ENCODE measurements at regions not wholly inside any gene's neighbourhood (a gene's known extent, or its start where the extent isn't known, plus 50 kb on each side); places are given as distances from the start of the nearest gene placed in this dataset.
A peak's percentile ranks its signal among the peaks of the same experiment; 100 is the strongest.

DNA sequence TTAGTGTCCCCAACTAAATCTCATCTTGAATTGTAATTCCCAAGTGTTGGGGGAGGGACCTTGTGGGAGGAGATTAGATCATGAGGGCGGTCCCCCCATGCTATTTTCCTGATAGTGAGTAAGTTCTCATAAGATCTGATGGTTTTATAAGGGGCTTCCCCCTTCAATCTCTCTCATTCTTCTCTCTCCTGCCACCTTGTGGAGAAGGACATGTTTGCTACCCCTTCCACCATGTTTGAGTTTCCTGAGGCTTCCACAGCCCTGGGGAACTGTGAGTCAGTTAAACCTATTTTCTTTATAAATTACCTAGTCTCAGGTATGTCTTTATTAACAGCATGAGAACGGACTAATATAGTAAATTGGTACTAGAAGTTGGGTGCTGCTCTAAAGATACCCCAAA, 365.6 kb downstream of the ANKRD7 start:
- no TSS peak for BruUV-seq (replicated peaks)
- Mint-ChIP-seq H3K4me3 (ENCODE audit: unreplicated experiment) (no peak overlapping the region), H3K27ac (ENCODE audit: low read depth, unreplicated experiment) (no peak overlapping the region), H3K36me3 (ENCODE audit: insufficient read depth, unreplicated experiment) (no peaks in the 10 kb centered on the region), H3K9me3 (ENCODE audit: unreplicated experiment) (peaks cover 5% of the 10 kb centered on the region), H3K27me3 (ENCODE audit: insufficient read depth, unreplicated experiment) (peaks cover 70% of the 10 kb centered on the region), H3K4me1 (ENCODE audit: insufficient read depth, unreplicated experiment) (no peaks in the 10 kb centered on the region)
- ChIA-PET POLR2A (no interaction called here), CTCF (interaction anchor here (0.6 kb wide), 1 partner anchor 134 kb away, joined by 3 read pairs; no protein-coding TSS in a partner anchor)
- peak; percentile 53 for DNase-seq (ENCODE audit: unreplicated experiment)
- intact Hi-C loops (cut with micrococcal nuclease), result loop anchor here (1.0 kb wide), 1 partner anchor 331 kb away; no protein-coding TSS in a partner anchor
- peak; percentile 41 for TF ChIP-seq CTCF (IDR thresholded peaks at IDR 0.05; ENCODE audit: unreplicated experiment)

DNA sequence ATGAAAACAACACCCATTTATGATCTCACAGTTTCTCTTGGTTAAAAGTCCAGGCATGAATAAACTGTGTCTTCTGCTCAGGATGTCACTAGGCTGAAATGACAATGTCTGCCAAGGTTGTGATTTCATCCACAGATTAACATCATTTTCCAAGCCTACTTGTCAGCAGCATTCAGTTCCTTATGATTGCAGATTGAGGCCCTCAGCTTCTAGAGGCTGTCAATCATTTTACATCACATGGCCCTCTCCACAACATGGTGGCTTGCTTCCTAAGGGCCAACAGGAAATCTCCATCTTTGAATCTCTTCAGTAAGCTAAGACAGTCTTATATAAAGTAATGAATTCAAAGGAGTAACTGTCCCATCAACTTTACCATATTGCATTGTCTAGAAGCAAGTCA, 377.6 kb downstream of the ANKRD7 start:
- TF ChIP-seq CTCF (IDR thresholded peaks at IDR 0.05; ENCODE audit: unreplicated experiment), result no peak
- no peaks in the 10 kb centered on the region for H3K36me3 Mint-ChIP-seq (ENCODE audit: insufficient read depth, unreplicated experiment)
- ChIA-PET POLR2A (no interaction called here), CTCF (no interaction called here)
- no peaks in the 10 kb centered on the region for H3K9me3 Mint-ChIP-seq (ENCODE audit: unreplicated experiment)
- H3K4me3 Mint-ChIP-seq (ENCODE audit: unreplicated experiment), result no peak overlapping the region
- H3K27me3 Mint-ChIP-seq (ENCODE audit: insufficient read depth, unreplicated experiment), result peaks cover 41% of the 10 kb centered on the region
- no peak for DNase-seq (ENCODE audit: unreplicated experiment)
- no peaks in the 10 kb centered on the region for H3K4me1 Mint-ChIP-seq (ENCODE audit: insufficient read depth, unreplicated experiment)
- BruUV-seq (replicated peaks), result no TSS peak
- no peak overlapping the region for H3K27ac Mint-ChIP-seq (ENCODE audit: low read depth, unreplicated experiment)
- intact Hi-C loops (cut with micrococcal nuclease), result no loop called here

- no peaks in the 10 kb centered on the region for H3K36me3 Mint-ChIP-seq (ENCODE audit: insufficient read depth, unreplicated experiment)
- DNase-seq (ENCODE audit: unreplicated experiment), result no peak
- no peak overlapping the region for H3K27ac Mint-ChIP-seq (ENCODE audit: low read depth, unreplicated experiment)
- no peaks in the 10 kb centered on the region for H3K4me1 Mint-ChIP-seq (ENCODE audit: insufficient read depth, unreplicated experiment)
- H3K9me3 Mint-ChIP-seq (ENCODE audit: unreplicated experiment), result no peaks in the 10 kb centered on the region
- no peak for TF ChIP-seq CTCF (IDR thresholded peaks at IDR 0.05; ENCODE audit: unreplicated experiment)
- ChIA-PET CTCF (no interaction called here), POLR2A (no interaction called here)
- intact Hi-C loops (cut with micrococcal nuclease), result no loop called here
- peaks cover 53% of the 10 kb centered on the region for H3K27me3 Mint-ChIP-seq (ENCODE audit: insufficient read depth, unreplicated experiment)
- no peak overlapping the region for H3K4me3 Mint-ChIP-seq (ENCODE audit: unreplicated experiment)
- BruUV-seq (replicated peaks), result no TSS peak
Observed at GRCh38 chr7:118606602-118607001, 382.1 kb downstream of the ANKRD7 start.

DNA sequence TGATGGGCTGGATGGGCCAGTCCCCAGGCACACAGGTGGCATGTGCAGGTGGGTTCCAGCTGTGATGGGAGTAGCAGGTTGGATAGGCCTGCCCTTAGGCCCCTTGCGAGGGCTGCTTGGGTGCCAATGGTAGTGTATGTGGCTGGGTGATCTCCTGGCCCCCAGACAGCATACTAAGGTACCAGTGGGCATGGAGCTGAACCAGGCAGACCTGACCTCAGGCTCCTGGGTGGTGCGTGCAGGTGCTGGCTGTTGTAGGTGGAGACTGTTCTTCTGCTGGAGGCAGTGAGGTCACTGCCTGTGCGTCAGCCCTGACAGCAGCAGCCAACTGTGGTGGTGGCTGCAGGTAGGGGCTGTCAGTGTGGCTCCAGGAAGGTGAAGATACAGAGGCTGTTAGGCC, 384.7 kb downstream of the ANKRD7 start:
- BruUV-seq (replicated peaks), result no TSS peak
- POLR2A ChIA-PET, result no interaction called here
- DNase-seq (ENCODE audit: unreplicated experiment), result no peak
- H3K36me3 Mint-ChIP-seq (ENCODE audit: insufficient read depth, unreplicated experiment), result no peaks in the 10 kb centered on the region
- CTCF ChIA-PET, result no interaction called here
- no peak overlapping the region for H3K4me3 Mint-ChIP-seq (ENCODE audit: unreplicated experiment)
- H3K27me3 Mint-ChIP-seq (ENCODE audit: insufficient read depth, unreplicated experiment), result peaks cover 54% of the 10 kb centered on the region
- H3K4me1 Mint-ChIP-seq (ENCODE audit: insufficient read depth, unreplicated experiment), result no peaks in the 10 kb centered on the region
- intact Hi-C loops (cut with micrococcal nuclease), result no loop called here
- H3K27ac Mint-ChIP-seq (ENCODE audit: low read depth, unreplicated experiment), result no peak overlapping the region
- no peak for TF ChIP-seq CTCF (IDR thresholded peaks at IDR 0.05; ENCODE audit: unreplicated experiment)
- H3K9me3 Mint-ChIP-seq (ENCODE audit: unreplicated experiment), result no peaks in the 10 kb centered on the region

All from MCF 10A (cell line).